ENCODE measurements at regions not wholly inside any gene's neighbourhood (a gene's known extent, or its start where the extent isn't known, plus 50 kb on each side); places are given as distances from the start of the nearest gene placed in this dataset.

- Histone ChIP-seq H3K9me3 (ENCODE audit: control insufficient read depth, low read depth, low read length) (no peaks in the 10 kb centered on the region), H3K4me1 (ENCODE audit: control insufficient read depth, extremely low read depth, insufficient read depth, low read length) (no peaks in the 10 kb centered on the region), H2AFZ (ENCODE audit: control insufficient read depth, low read length) (no peak overlapping the region), H3K9ac (ENCODE audit: control insufficient read depth, extremely low read depth, insufficient read depth, low read length) (no peak overlapping the region), H3K4me3 (ENCODE audit: control insufficient read depth in 2 of 3, extremely low read depth in 1 of 3, insufficient read depth in 2 of 3, low read depth in 1 of 3, low read length in 3 of 3) (no peak overlapping the region), H3K4me2 (ENCODE audit: control insufficient read depth, extremely low read depth, insufficient read depth, low read depth, low read length) (no peak overlapping the region), H3K27ac (ENCODE audit: control insufficient read depth, insufficient read depth, low read length) (no peak overlapping the region), H3K79me2 (ENCODE audit: control insufficient read depth, insufficient read depth, low read length) (no peaks in the 10 kb centered on the region), H3K9me1 (ENCODE audit: control insufficient read depth, extremely low read depth, insufficient read depth, low read length) (no peaks in the 10 kb centered on the region), H3K27me3 (ENCODE audit: control insufficient read depth, extremely low read depth, insufficient read depth, low read length) (no peaks in the 10 kb centered on the region), H4K20me1 (ENCODE audit: control insufficient read depth, extremely low read depth, insufficient read depth, low read length) (no peaks in the 10 kb centered on the region), H3K36me3 (ENCODE audit: control insufficient read depth in 2 of 2, extremely low read depth in 1 of 2, insufficient read depth in 2 of 2, low read length in 2 of 2) (no peaks in the 10 kb centered on the region)
- FAIRE-seq (no peak), DNase-seq (ENCODE audit: low read depth, low spot score) (no peak)
- no peak for TF ChIP-seq CTCF (optimal IDR thresholded peaks at IDR 0.05 in 1 of 3, IDR thresholded peaks at IDR 0.05 in 1 of 3, conservative IDR thresholded peaks at IDR 0.05 in 1 of 3; ENCODE audit: extremely low read depth in 1 of 3, insufficient read depth in 2 of 3, low read length in 3 of 3)
- dilution Hi-C loops (cut with MboI; ENCODE audit: extremely low pct_ligation_motif_present, low sequenced_read_pairs), result no loop called here
These were observed 62.8 kb upstream of the EGLN3 start for GRCh38 chr14:34013721-34014060.

GRCh38 chr14:34012978-34013720 lies 62.3 kb upstream of the EGLN3 start:
- no peaks in the 10 kb centered on the region for H4K20me1 ChIP-seq (ENCODE audit: control insufficient read depth, extremely low read depth, insufficient read depth, low read length)
- DNase-seq (ENCODE audit: low read depth, low spot score), result no peak
- no peaks in the 10 kb centered on the region for H3K4me1 ChIP-seq (ENCODE audit: control insufficient read depth, extremely low read depth, insufficient read depth, low read length)
- H3K79me2 ChIP-seq (ENCODE audit: control insufficient read depth, insufficient read depth, low read length), result no peaks in the 10 kb centered on the region
- H2AFZ ChIP-seq (ENCODE audit: control insufficient read depth, low read length), result no peak overlapping the region
- no peaks in the 10 kb centered on the region for H3K27me3 ChIP-seq (ENCODE audit: control insufficient read depth, extremely low read depth, insufficient read depth, low read length)
- dilution Hi-C loops (cut with MboI; ENCODE audit: extremely low pct_ligation_motif_present, low sequenced_read_pairs), result no loop called here
- H3K4me3 ChIP-seq (ENCODE audit: control insufficient read depth in 2 of 3, extremely low read depth in 1 of 3, insufficient read depth in 2 of 3, low read depth in 1 of 3, low read length in 3 of 3), result no peak overlapping the region
- H3K9me1 ChIP-seq (ENCODE audit: control insufficient read depth, extremely low read depth, insufficient read depth, low read length), result no peaks in the 10 kb centered on the region
- TF ChIP-seq CTCF (optimal IDR thresholded peaks at IDR 0.05 in 1 of 3, IDR thresholded peaks at IDR 0.05 in 1 of 3, conservative IDR thresholded peaks at IDR 0.05 in 1 of 3; ENCODE audit: extremely low read depth in 1 of 3, insufficient read depth in 2 of 3, low read length in 3 of 3) (no peak), EZH2 (IDR thresholded peaks at IDR 0.05; ENCODE audit: low read length) (no peak)
- no peak overlapping the region for H3K4me2 ChIP-seq (ENCODE audit: control insufficient read depth, extremely low read depth, insufficient read depth, low read depth, low read length)
- no peak for FAIRE-seq
- H3K9ac ChIP-seq (ENCODE audit: control insufficient read depth, extremely low read depth, insufficient read depth, low read length), result no peak overlapping the region
- H3K9me3 ChIP-seq (ENCODE audit: control insufficient read depth, low read depth, low read length), result no peaks in the 10 kb centered on the region
- H3K36me3 ChIP-seq (ENCODE audit: control insufficient read depth in 2 of 2, extremely low read depth in 1 of 2, insufficient read depth in 2 of 2, low read length in 2 of 2), result no peaks in the 10 kb centered on the region
- H3K27ac ChIP-seq (ENCODE audit: control insufficient read depth, insufficient read depth, low read length), result no peak overlapping the region

Data from keratinocyte (primary cell).